HG02610 (cell line): ENCODE measurements at regions not wholly inside any gene's neighbourhood (a gene's known extent, or its start where the extent isn't known, plus 50 kb on each side); places are given as distances from the start of the nearest gene placed in this dataset.
A peak's percentile ranks its signal among the peaks of the same experiment; 100 is the strongest.

Source experiments
- ATAC-seq: cut with Tn5 transposase; IDR thresholded peaks from one replicate; pipeline ENCODE4 v1.9.1; 2021; ENCODE audit warnings: mild to moderate bottlenecking, moderate library complexity; ENCODE audit not compliant: unreplicated experiment

- ATAC-seq, result no peak
These were observed 52.4 kb upstream of the UPP2 start for GRCh38 chr2:158049129-158049855.

GRCh38 chr2:158048327-158048726 is 53.3 kb upstream of the UPP2 start:
- no peak for ATAC-seq

GRCh38 chr2:158047156-158047611 is 54.5 kb upstream of the UPP2 start:
- no peak for ATAC-seq

- ATAC-seq, result no peak
These were observed 55.4 kb upstream of the UPP2 start for GRCh38 chr2:158046121-158046880.

GRCh38 chr2:158045362-158045761 is 56.3 kb upstream of the UPP2 start:
- ATAC-seq, result no peak

- no peak for ATAC-seq
These were observed 58.3 kb upstream of the UPP2 start for GRCh38 chr2:158043181-158043948.

- ATAC-seq, result no peak
These were observed 59.0 kb upstream of the UPP2 start for GRCh38 chr2:158042666-158043065.

- no peak for ATAC-seq
These were observed 59.4 kb upstream of the UPP2 start for GRCh38 chr2:158042245-158042644.

- ATAC-seq, result no peak
These were observed 60.3 kb upstream of the UPP2 start for GRCh38 chr2:158041400-158041799.

- ATAC-seq, result no peak
These were observed 62.8 kb upstream of the UPP2 start for GRCh38 chr2:158038901-158039300.

- peak; percentile 60 for ATAC-seq
These were observed 67.3 kb upstream of the UPP2 start for GRCh38 chr2:158034198-158034866.

GRCh38 chr2:158031371-158031770 is 70.3 kb upstream of the UPP2 start:
- ATAC-seq, result no peak

- no peak for ATAC-seq
These were observed 76.2 kb upstream of the UPP2 start for GRCh38 chr2:158025255-158025996.

GRCh38 chr2:158024288-158024898 is 77.3 kb upstream of the UPP2 start:
- peak; percentile 75 for ATAC-seq

GRCh38 chr2:158022888-158023287 is 78.8 kb upstream of the UPP2 start:
- no peak for ATAC-seq

GRCh38 chr2:158021226-158021625 is 80.5 kb upstream of the UPP2 start:
- no peak for ATAC-seq

- ATAC-seq, result no peak
These were observed 86.1 kb upstream of the UPP2 start for GRCh38 chr2:158015428-158016076.

GRCh38 chr2:158013891-158014290 is 87.8 kb upstream of the UPP2 start:
- no peak for ATAC-seq

- no peak for ATAC-seq
These were observed 90.5 kb upstream of the UPP2 start for GRCh38 chr2:158011055-158011771.
